Breast epithelium (tissue), 3 donors: ENCODE measurements at regions not wholly inside any gene's neighbourhood (a gene's known extent, or its start where the extent isn't known, plus 50 kb on each side); places are given as distances from the start of the nearest gene placed in this dataset.

Experiments used
- POLR2A ChIP-seq: fragments of 450-650 bp; IDR thresholded peaks from one replicate; pipeline ENCODE4 v1.6.1; 2016; ENCODE audit warnings: antibody characterized with exemption, mild to moderate bottlenecking, moderate library complexity
- TF ChIP-seq, protein P1 (sequence below), 3 donors: fragments of 450-650 bp; IDR thresholded peaks; one replicate each; pipeline ENCODE4 v1.5.1; 2016 to 2017; ENCODE audit warnings: antibody characterized with exemption in 3 of 3, mild to moderate bottlenecking in 3 of 3, moderate library complexity in 3 of 3

DNA sequence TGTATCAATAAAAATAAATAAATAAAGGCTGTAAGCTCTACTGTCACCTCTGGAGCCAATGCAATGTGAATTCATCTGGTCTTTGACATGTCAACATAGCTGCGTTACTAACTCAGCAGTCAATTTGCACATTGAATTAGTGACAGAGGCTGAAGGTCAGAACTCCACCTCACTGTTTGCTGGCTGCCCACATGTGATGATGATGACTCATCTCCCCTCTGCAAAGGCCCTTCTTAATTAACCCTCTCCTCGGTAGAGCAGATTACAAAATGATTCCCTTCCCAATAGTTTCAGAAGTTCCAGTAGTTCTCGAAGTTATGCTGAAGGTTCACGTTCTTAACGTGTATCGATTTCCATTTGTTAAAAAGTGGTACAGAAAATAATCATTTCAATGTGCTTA is 1626.0 kb upstream of the TENM3 start:
- TF ChIP-seq POLR2A: no peak
- TF ChIP-seq, protein P1, sequence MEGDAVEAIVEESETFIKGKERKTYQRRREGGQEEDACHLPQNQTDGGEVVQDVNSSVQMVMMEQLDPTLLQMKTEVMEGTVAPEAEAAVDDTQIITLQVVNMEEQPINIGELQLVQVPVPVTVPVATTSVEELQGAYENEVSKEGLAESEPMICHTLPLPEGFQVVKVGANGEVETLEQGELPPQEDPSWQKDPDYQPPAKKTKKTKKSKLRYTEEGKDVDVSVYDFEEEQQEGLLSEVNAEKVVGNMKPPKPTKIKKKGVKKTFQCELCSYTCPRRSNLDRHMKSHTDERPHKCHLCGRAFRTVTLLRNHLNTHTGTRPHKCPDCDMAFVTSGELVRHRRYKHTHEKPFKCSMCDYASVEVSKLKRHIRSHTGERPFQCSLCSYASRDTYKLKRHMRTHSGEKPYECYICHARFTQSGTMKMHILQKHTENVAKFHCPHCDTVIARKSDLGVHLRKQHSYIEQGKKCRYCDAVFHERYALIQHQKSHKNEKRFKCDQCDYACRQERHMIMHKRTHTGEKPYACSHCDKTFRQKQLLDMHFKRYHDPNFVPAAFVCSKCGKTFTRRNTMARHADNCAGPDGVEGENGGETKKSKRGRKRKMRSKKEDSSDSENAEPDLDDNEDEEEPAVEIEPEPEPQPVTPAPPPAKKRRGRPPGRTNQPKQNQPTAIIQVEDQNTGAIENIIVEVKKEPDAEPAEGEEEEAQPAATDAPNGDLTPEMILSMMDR (IDR thresholded peaks at IDR 0.05): no peak
